Pancreas (tissue), 10 donors: ENCODE measurements at regions not wholly inside any gene's neighbourhood (a gene's known extent, or its start where the extent isn't known, plus 50 kb on each side); places are given as distances from the start of the nearest gene placed in this dataset.

Source experiments
- ATAC-seq, 4 donors: fragments of 200-7000 bp; cut with Tn5 transposase; one replicate each; pipeline versions ENCODE4 v1.8.0 to v1.9.1; 2020; ENCODE audit warnings: mild to moderate bottlenecking in 4 of 4, moderate library complexity in 4 of 4
- DNase-seq, 6 donors: peaks; one replicate each; pipeline ENCODE4 v3.0.0-alpha.2; 2020
- FAIRE-seq: peaks from 2 replicates; lab custom pipeline; 2012; peaks lifted over from hg19 to GRCh38; lab: Jason Lieb, UNC
- H3K27ac ChIP-seq, 4 donors: fragments of 200-600 bp; sonication (generic); 1 replicate in 3 of 4; 2 replicates in 1 of 4; pipeline versions ENCODE4 v1.5.0 to v1.8.0; 2020
- H3K27me3 ChIP-seq, 4 donors: fragments of 200-600 bp; one replicate each; pipeline ENCODE4 v1.8.0; 2021
- H3K36me3 ChIP-seq, 3 donors: fragments of 200-600 bp; sonication (generic) in 1 of 3; one replicate each; pipeline versions ENCODE4 v1.5.0 to v1.8.0; 2020 to 2021
- H3K4me1 ChIP-seq, 3 donors: fragments of 200-600 bp; one replicate each; pipeline ENCODE4 v1.8.0; 2021
- H3K4me3 ChIP-seq, 4 donors: fragments of 200-600 bp; sonication (generic) in 2 of 4; one replicate each; pipeline versions ENCODE4 v1.5.0 to v1.8.0; 2020 to 2021
- H3K9me3 ChIP-seq, 4 donors: fragments of 200-600 bp; one replicate each; pipeline ENCODE4 v1.8.0; 2021
- CTCF ChIP-seq, 4 donors: fragments of 200-600 bp; sonication (generic) in 3 of 4; IDR thresholded peaks; one replicate each; pipeline versions ENCODE4 v1.5.0 to v1.8.0; 2021; ENCODE audit warnings: antibody characterized with exemption in 4 of 4
- WGBS, 2 donors: extraction: QIAGEN DNeasy Blood & Tissue Kit; methylation state at CpG; one replicate each; pipeline ENCODE4 v1.1.7; 2013; 5-methylcytosine and 5-hydroxymethylcytosine counted together
- intact Hi-C, 3 donors: fragments of 100-400 bp; cut with DNase I; formaldehyde crosslinking; loops; one replicate each; pipeline versions ENCODE4 v1.11.1 to v1.14.2; 2022
- donor health status: healthy with polysubstance abuse.
- donor health status: DM: no; HTN: no; CAD: no; lungs with moderate emphysema.
- donor health status: DM: no; HTN: no; CAD: no.
- donor health status: control.
- donor health status: control.
- donor health status: Bipolar disorder and iron deficiency.
- donor health status: DM: yes; HTN: yes; CAD: no.
- donor health status: DM: no; HTN: no; CAD: no.
- donor health status: DM: no; HTN: no; CAD: no.
- donor health status: DM: yes; HTN: yes; CAD: no.

DNA sequence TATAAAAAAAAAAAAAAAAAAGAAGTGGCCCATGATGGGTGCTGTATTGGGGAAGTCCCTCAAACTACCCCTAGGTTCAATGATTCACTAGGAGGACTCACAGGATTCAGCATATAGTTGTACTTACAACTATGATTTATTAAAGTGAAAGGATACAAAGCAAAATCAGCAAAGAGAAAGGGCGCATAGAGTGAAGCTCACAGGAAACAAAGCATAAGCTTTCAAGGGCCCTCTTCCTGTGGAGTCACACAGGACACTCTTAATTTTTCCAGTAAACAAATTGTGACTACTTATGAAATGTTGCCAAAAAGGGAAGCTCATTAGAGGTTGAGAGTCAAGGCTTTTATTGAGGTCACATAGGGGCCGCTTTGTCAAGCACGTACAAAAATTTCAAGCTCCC is 153.7 kb upstream of the GAP43 start:
- ATAC-seq: peak in 2 of 4 donors; percentile 24 to 35
- Histone ChIP-seq H3K27ac (no peak overlapping the region), H3K9me3 (no peaks in the 10 kb centered on the region), H3K4me1 (no peaks in the 10 kb centered on the region), H3K27me3 (no peaks in the 10 kb centered on the region), H3K4me3 (no peak overlapping the region), H3K36me3 (no peaks in the 10 kb centered on the region)
- 51 to 56% methylated on average over 3 of the region's 3 CpGs for WGBS, 2 donors
- TF ChIP-seq CTCF (IDR thresholded peaks at IDR 0.05): no peak
- FAIRE-seq: no peak
- intact Hi-C loops: loop anchor here in 1 of 3 donors (5.0 kb wide), 1 partner anchor 33 kb away; no protein-coding TSS in a partner anchor
- no peak for DNase-seq

GRCh38 chr3:115470254-115470653 is 153.1 kb upstream of the GAP43 start:
- Histone ChIP-seq H3K4me3 (no peak overlapping the region), H3K27ac (no peak overlapping the region), H3K4me1 (no peaks in the 10 kb centered on the region), H3K36me3 (no peaks in the 10 kb centered on the region), H3K9me3 (no peaks in the 10 kb centered on the region), H3K27me3 (no peaks in the 10 kb centered on the region)
- intact Hi-C loops: no loop called here
- no peak for TF ChIP-seq CTCF (IDR thresholded peaks at IDR 0.05)
- ATAC-seq (no peak), DNase-seq (no peak), FAIRE-seq (no peak)
- WGBS, 2 donors: 48 to 56% methylated on average over 3 of the region's 3 CpGs

- Histone ChIP-seq H3K4me1 (no peaks in the 10 kb centered on the region), H3K9me3 (no peaks in the 10 kb centered on the region), H3K36me3 (no peaks in the 10 kb centered on the region), H3K4me3 (no peak overlapping the region), H3K27ac (no peak overlapping the region), H3K27me3 (no peaks in the 10 kb centered on the region)
- 63 to 72% methylated on average over 9 of the region's 9 CpGs for WGBS, 2 donors
- FAIRE-seq (no peak), ATAC-seq (no peak), DNase-seq (no peak)
- intact Hi-C loops: no loop called here
- TF ChIP-seq CTCF (IDR thresholded peaks at IDR 0.05): no peak
Observed at GRCh38 chr3:115475178-115476041, 147.9 kb upstream of the GAP43 start.

GRCh38 chr3:115476472-115476871 is 146.8 kb upstream of the GAP43 start:
- Histone ChIP-seq H3K9me3 (no peaks in the 10 kb centered on the region), H3K27me3 (no peaks in the 10 kb centered on the region), H3K4me1 (no peaks in the 10 kb centered on the region), H3K27ac (no peak overlapping the region), H3K4me3 (no peak overlapping the region), H3K36me3 (no peaks in the 10 kb centered on the region)
- TF ChIP-seq CTCF (IDR thresholded peaks at IDR 0.05): no peak
- intact Hi-C loops: no loop called here
- DNase-seq: no peak
- no peak for FAIRE-seq
- ATAC-seq: no peak

DNA sequence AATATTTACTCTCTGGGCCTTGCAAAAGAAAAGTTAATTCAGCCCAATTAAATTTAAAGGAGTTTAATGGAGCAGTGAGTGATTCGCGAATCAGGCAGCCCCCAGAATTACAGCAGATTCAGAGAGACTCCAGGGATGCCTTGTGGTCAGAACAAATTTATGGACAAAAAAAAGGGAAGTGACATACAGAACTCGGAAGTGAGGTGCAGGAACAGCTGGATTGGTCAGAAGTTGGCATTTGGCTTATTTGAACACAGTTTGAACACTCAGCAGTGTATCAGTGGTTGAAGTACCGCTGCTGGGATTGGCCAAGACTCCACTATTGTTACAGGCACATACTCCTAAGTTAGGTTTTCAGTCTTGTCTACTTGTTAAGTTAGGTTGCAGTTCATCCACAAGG is 145.0 kb upstream of the GAP43 start:
- WGBS, 2 donors: 75 to 87% methylated on average over 4 of the region's 4 CpGs
- H3K36me3 ChIP-seq: no peaks in the 10 kb centered on the region
- no peak for FAIRE-seq

More for the DNA sequence above, 145.0 kb upstream of the GAP43 start:
- H3K9me3 ChIP-seq: no peaks in the 10 kb centered on the region
- no peak for DNase-seq
- H3K4me3 ChIP-seq: no peak overlapping the region
- TF ChIP-seq CTCF (IDR thresholded peaks at IDR 0.05): no peak
- no peak overlapping the region for H3K27ac ChIP-seq
- no peaks in the 10 kb centered on the region for H3K4me1 ChIP-seq
- H3K27me3 ChIP-seq: no peaks in the 10 kb centered on the region
- ATAC-seq: no peak
- intact Hi-C loops: no loop called here
